ENCODE measurements at regions not wholly inside any gene's neighbourhood (a gene's known extent, or its start where the extent isn't known, plus 50 kb on each side); places are given as distances from the start of the nearest gene placed in this dataset.

DNA sequence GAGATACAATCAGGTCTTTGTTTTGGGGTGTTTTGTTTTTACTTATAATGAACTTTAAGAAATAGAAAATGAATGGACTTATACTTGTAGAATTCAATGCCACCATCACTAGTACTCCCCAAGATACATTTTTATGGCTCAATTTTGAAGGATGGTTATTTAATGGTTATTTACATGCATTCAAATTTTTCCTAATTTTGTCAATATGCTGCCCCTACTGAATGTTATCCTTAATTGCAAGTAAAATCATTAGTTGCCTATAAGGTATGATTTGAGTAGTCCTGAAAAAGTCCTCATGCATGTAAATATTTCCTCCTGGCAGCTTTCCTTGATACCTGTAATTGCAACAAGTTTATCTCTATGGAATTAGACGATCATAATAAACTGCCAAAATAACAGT is 391.2 kb downstream of the BCAT1 start:
- no peak for DNase-seq (ENCODE audit: low read depth)

- no peak for DNase-seq (ENCODE audit: low read depth)
These were observed 393.2 kb downstream of the BCAT1 start for GRCh38 chr12:24555730-24556129.

DNA sequence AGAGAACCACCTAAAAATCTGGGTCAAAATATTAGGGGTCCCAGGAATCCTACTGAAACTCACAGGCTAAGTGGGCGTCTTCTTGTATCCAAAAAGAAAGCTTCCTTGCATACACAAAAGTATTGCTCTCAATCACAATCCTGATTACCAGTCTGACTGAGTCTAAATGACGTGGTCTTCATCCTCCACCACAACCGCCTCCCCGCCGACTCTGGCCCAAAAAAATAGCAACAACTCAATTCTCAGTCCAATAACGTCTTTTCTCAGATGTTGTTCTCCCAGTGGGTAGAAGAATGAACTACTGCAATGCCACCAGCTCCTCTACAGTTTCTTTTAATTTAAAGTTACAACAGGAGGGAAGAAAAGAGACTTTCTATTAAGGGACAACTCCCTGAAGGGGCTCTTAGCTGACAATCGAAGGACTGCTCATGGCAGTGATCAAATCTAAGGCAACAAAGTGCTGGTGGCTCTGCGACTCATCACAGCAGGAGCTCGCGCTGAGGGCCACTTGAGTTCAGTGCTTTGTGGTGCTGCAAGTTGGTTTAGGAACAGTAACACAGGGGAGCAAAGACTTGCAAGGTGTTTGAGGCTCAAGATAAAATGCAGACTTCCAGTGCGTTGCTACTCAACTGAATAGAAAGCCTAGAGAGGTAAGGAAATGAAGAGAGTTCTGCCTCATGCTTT is 394.1 kb downstream of the BCAT1 start:
- DNase-seq (ENCODE audit: low read depth), result no peak

DNA sequence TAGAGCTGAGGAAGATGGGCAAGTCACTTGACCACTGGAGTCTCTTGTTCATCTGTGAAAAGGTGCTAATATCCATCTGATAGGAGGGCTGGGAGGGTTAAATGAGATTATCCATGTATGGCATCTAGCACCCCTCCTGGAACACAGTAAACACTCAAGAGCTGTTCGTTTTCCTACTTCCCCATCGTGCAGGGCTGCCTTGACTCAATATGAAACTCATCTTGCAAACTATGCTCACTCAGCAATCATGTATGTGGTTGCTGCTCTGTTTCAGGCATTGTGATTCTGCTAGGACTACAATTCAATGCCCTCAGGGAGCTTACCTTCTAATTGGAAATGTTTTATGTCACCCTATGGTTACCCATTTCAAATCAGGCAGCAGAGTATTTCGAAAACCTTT is 395.6 kb downstream of the BCAT1 start:
- DNase-seq (ENCODE audit: low read depth), result no peak

DNA sequence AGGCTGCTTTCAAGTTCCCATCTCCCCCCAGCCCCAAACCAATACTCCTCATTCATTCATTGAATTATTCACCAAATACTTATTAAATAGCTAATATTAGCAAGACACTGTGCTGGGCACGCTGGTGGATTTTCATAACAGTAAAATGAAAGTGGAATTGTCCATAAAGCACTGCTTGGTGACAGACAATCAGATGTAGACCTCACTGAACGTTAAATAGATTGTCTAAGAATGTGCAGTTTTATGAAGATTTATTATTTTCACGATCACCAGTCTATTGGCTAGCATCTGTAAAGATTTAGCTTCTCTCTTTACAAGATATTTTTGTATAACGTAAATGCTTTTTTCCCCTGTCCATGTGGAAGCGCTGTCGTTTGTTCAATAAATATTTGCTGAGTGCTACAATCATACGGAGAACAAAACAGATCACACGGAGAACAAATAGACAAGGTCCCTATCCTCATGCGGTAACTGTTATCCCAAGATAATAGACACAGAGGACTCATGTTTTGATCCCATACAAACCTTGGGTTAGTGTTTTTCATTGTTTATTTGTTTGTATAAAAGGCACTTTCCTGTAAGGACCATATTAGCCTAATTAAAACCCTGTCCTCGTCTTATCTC is 397.6 kb downstream of the BCAT1 start:
- DNase-seq (ENCODE audit: low read depth), result no peak

- DNase-seq (ENCODE audit: low read depth), result no peak
These were observed 398.3 kb downstream of the BCAT1 start for GRCh38 chr12:24550609-24551008.

GRCh38 chr12:24546661-24547060 is 402.2 kb downstream of the BCAT1 start:
- no peak for DNase-seq (ENCODE audit: low read depth)

GRCh38 chr12:24546084-24546483 is 402.8 kb downstream of the BCAT1 start:
- DNase-seq (ENCODE audit: low read depth), result no peak

- DNase-seq (ENCODE audit: low read depth), result no peak
These were observed 404.5 kb downstream of the BCAT1 start for GRCh38 chr12:24544368-24544767.

- DNase-seq (ENCODE audit: low read depth), result no peak
These were observed 407.6 kb downstream of the BCAT1 start for GRCh38 chr12:24541193-24541871.

DNA sequence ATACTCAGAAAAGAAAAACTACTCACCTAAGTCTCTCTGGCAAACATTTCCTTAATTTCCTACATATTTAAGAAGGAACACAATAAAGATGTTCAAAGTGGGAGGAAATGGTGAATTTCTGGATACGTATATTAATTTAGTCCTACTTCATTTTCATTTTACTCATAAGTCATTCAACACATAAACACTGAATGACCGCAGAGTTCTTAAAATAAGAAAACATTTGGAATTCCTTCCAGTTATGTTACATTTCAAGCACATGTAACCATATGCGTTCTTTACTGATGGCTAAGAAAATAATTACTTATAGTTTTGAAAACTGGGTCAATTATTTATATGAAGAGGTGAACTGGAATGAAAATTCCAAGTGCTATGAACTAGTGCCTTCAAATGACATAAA is 409.3 kb downstream of the BCAT1 start:
- no peak for DNase-seq (ENCODE audit: low read depth)

DNA sequence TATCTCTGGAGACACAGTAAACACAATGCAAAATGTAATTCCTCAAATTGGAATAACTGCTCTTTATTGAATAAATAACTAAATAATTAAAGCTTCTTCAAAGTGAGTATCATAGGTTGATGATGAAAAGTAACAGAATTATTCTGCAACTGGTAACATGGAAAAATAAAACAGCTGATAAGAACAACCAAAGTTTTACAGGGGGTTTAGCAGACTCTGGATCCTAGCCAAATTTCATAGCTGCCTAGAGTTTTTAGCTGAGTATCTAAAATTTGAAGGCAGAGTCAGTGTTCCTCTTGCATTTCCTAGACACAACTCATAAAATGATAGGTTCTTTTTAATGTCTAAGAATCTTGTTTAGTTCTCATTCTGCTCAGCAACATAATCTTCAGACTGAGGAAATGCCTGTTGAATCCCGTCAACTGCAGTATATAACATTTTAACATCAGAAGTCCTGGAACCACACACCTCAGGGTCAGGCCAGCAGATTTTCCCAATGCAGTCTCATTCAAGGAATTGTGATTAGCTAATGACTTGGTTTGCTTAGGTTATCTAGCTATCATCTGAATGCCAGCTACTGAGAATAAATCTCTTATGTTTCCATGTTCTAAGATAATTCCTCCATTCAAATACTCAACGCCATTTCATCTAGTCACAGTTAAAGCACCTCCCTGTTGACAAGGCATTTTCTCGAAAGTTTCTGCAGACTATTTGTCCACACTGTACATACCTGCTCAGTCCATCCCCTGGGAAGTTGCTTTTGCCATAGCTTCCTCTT is 411.6 kb downstream of the BCAT1 start:
- no peak for DNase-seq (ENCODE audit: low read depth)

GRCh38 chr12:24535334-24536069 is 413.4 kb downstream of the BCAT1 start:
- DNase-seq (ENCODE audit: low read depth), result no peak

DNA sequence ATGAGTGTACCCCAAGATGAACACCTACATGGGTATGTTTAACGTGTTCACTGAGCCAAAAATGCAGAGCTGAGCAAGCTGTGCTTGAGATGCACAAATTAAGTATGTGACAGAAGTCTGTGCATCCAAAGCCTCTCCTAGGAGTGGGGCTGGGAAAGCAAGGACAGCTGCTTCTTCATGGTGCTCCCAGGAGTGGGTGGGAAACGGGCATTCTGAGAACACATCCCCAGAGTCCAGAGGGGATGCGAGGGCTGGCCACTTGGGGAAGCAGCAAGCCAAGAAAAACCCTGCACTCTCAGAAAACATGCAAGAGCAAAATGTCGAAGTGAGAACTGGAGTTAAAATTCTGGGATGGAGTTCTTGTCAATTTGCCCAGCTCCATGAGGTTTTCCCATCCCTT is 414.3 kb downstream of the BCAT1 start:
- DNase-seq (ENCODE audit: low read depth), result no peak

GRCh38 chr12:24533716-24534352 is 415.1 kb downstream of the BCAT1 start:
- DNase-seq (ENCODE audit: low read depth), result no peak

DNA sequence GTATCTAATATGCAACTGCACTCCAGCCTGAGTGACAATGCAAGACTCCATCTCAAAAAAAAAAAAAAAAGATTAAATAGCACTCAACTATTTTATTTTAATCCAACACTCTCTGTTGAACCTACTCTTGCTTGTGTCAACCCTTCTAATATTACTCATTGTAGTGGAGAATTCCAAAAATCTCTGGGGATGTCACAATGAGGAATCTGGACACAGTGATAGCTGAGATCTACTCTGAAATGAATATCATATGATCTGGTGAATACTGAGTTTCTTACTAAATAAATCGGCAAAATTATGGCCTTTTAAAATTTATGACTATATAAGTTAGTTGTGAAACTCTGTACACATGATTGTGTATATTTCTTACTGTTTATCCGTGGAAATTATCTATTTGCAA is 418.2 kb downstream of the BCAT1 start:
- DNase-seq (ENCODE audit: low read depth), result no peak

- DNase-seq (ENCODE audit: low read depth), result no peak
These were observed 421.8 kb downstream of the BCAT1 start for GRCh38 chr12:24527102-24527501.

GRCh38 chr12:24522736-24523135 is 426.2 kb downstream of the BCAT1 start:
- DNase-seq (ENCODE audit: low read depth), result no peak

GRCh38 chr12:24519759-24520158 is 429.1 kb downstream of the BCAT1 start:
- no peak for DNase-seq (ENCODE audit: low read depth)

GRCh38 chr12:24517000-24517399 is 431.9 kb downstream of the BCAT1 start:
- DNase-seq (ENCODE audit: low read depth), result no peak

- no peak for DNase-seq (ENCODE audit: low read depth)
These were observed 438.2 kb downstream of the BCAT1 start for GRCh38 chr12:24510581-24511125.

Data from GM04503 (cell line).